Skeletal muscle satellite cell (primary cell): ENCODE measurements at regions not wholly inside any gene's neighbourhood (a gene's known extent, or its start where the extent isn't known, plus 50 kb on each side); places are given as distances from the start of the nearest gene placed in this dataset.

Source experiments
- H3K27me3 ChIP-seq: 2 replicates; pipeline ENCODE4 v1.7.0; 2013; ENCODE audit warnings: low read length; ENCODE audit not compliant: control insufficient read depth, insufficient read depth
- H3K36me3 ChIP-seq: 2 replicates; pipeline ENCODE4 v1.7.0; 2013; ENCODE audit warnings: mild to moderate bottlenecking, control low read depth, low read length; ENCODE audit not compliant: insufficient read depth
- H3K4me1 ChIP-seq: 2 replicates; pipeline ENCODE4 v1.7.0; 2013; ENCODE audit warnings: low read length; ENCODE audit not compliant: control insufficient read depth, insufficient read depth
- H3K4me2 ChIP-seq: 2 replicates; pipeline ENCODE4 v1.7.0; 2013; ENCODE audit warnings: mild to moderate bottlenecking, low read length
- H3K4me3 ChIP-seq: 2 replicates; pipeline ENCODE4 v1.7.0; 2013; ENCODE audit warnings: low read length
- H3K9ac ChIP-seq: 2 replicates; pipeline ENCODE4 v1.7.0; 2013; ENCODE audit warnings: mild to moderate bottlenecking, low read depth, low read length, moderate library complexity
- H3K9me3 ChIP-seq: replicated peaks from 2 replicates; pipeline ENCODE4 v1.7.0; 2013; ENCODE audit warnings: mild to moderate bottlenecking, control low read depth, low read length

DNA sequence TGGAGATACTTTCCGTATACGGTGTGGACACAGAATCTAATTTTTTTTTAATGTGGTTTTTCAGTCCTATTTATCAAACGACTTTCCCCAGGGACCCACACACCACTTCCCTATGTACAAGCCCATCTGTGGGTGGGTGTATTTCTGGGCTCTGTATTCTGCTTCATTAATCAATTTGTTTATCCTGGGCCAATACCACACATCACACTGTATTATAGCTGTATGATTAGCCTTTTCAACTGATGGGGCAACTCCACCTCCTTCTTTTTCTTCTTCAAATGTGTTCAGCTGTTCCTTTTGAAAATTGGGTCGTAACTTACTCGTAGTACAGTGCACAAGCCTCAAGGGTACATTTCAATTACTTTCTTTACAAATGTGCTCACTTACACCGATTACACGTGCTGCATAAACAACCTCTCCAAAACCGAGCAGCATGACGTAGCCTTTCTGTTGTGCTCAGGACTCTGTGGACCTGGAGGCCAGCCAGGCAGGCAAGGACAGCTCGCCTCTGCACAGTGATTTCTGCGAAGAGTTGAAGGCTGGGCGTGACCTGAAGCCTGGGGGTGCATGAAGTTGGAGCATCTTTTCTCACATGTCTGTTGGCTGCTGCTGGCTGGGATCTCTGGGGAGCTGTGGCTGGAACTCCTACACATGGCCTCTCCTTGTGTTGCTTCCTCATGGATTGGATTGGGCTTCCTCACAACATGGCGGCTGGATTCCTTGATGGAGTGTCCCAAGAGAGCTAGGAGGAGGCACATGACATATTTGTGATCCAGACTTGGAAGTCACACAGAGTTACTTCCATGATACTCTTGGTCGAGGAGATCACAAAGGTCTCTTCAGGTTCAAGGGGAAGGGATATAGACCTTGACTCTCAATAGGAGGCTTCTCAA lies 126.5 kb downstream of the CRYAA start:
- no peak overlapping the region for H3K4me3 ChIP-seq
- H3K27me3 ChIP-seq, result peaks cover 4% of the 10 kb centered on the region
- H3K9ac ChIP-seq, result no peak overlapping the region
- no peak overlapping the region for H3K4me2 ChIP-seq
- no peaks in the 10 kb centered on the region for H3K36me3 ChIP-seq
- no peaks in the 10 kb centered on the region for H3K4me1 ChIP-seq
- no peaks in the 10 kb centered on the region for H3K9me3 ChIP-seq

DNA sequence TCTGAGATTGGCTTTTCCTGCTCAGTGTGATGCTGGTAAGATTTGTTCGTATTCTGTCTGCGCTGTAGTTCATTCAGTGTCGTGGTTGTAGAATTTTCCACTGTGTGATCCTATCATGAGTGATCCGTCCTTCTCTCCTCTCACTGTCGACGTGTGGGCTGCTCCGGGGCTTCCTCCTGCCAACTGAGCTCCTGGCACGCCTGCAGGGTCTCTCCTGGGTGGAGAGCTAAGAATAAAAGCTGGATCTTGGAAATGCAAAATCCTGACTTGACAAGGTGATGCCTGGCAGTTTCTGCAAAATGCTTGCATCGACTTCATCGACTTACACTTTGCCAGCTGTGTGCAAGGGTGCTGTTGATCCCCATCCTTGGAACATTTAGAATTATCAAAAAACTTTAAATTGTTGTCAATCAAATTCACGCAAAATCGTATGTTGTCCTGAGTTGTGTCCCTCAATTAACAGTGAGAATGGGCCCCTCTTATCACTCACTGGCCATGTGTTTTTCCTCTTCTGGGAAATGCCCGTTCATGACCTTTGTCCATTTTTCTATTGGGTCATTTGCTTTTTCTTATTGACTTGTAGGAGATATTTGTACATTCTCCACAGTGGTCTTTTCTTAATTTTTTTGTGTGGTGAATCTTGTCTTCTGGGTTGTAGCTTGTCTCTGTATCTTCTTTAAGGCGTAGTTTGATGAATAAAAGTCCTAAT lies 125.5 kb downstream of the CRYAA start:
- no peak overlapping the region for H3K4me3 ChIP-seq
- H3K9ac ChIP-seq, result no peak overlapping the region
- H3K27me3 ChIP-seq, result peaks cover 4% of the 10 kb centered on the region
- H3K36me3 ChIP-seq, result no peaks in the 10 kb centered on the region
- peaks cover 2% of the 10 kb centered on the region for H3K9me3 ChIP-seq
- no peaks in the 10 kb centered on the region for H3K4me1 ChIP-seq
- no peak overlapping the region for H3K4me2 ChIP-seq

DNA sequence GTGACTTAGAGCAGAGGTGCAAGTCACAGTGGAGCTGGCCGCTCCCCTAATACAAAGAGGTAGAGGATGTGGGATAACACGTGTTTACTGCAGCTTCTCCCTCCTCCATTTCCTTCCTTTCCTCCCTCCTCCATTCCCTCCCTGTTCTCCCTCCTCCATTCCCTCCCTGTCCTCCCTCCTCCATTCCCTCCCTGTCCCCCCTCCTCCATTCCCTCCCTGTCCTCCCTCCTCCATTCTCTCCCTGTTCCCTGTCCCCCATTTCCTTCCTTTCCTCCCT lies 124.0 kb downstream of the CRYAA start:
- Histone ChIP-seq H3K4me1 (peaks cover 9% of the 10 kb centered on the region), H3K4me2 (no peak overlapping the region), H3K9ac (no peak overlapping the region), H3K9me3 (peaks cover 2% of the 10 kb centered on the region), H3K36me3 (no peaks in the 10 kb centered on the region), H3K27me3 (peaks cover 4% of the 10 kb centered on the region), H3K4me3 (no peak overlapping the region)

DNA sequence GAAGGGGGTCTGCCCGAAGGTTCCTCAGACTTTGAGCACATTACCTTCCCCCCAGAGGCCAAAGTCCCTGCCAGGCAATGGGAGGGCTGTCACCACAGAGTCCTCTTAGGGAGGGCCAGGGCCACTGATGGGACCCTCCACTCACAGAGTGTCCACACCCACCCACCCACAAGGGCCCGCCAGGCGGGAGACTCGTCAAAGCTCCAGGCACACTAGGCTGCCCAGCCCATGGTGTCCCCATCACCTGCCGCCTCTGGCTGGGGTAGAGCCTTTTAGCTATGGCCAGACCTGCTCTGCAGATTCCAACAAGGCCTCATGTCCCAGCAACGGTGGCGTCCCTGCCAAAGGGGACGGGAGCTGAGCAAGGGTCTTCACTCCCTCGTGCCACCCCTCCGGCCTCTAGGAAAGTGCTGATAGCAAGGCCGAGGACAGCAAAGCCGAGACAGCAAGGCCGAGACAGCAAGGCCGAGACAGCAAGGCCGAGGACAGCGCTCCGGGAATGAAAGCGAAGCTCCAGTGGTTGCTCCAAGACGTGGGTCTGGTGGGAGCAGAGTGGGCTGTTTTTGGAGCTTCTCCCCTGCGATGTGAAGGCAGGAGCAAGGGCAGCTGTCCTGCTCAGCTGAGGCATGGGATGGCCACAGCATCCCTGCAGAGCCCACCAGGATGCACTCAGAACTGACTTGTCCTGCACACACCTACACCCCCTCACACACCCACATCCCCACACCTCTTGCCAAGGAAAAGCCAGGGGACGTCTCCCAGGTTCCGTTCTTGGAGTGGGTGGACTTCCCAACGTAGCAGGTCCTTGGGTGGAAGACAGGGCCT lies 123.4 kb downstream of the CRYAA start:
- no peaks in the 10 kb centered on the region for H3K36me3 ChIP-seq
- H3K9me3 ChIP-seq, result peaks cover 2% of the 10 kb centered on the region
- peaks cover 4% of the 10 kb centered on the region for H3K27me3 ChIP-seq
- no peak overlapping the region for H3K9ac ChIP-seq
- no peak overlapping the region for H3K4me3 ChIP-seq
- no peak overlapping the region for H3K4me2 ChIP-seq
- peaks cover 14% of the 10 kb centered on the region for H3K4me1 ChIP-seq

DNA sequence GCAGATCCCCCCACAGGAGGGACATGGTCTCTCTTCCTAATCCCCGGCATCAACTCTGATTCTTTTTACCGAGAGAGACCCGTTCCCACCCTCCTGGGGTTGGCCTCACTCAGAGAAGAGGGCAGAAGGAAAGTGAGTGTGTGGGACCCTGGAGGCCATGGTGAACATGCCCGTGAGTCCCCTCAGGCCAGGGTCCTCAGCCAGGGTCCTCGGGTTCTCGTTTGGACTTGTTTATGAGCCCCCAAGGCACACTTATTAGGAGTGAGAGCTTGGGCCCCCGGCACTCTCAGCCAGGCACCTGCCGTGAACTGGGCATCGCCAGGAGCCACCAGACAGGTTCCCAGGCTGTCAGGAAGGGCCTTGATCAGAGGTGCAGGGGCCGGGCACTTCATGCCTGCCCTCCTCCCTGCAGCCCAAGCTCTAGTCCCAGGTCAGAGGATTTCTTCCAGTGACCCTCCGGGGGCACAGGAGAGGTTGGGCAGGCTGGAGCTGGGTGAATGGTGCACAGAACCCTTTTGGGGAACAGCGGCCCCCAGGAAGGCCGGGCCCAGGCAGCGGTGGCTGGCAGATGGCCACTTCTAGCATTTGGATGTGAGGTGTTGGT lies 122.6 kb downstream of the CRYAA start:
- peaks cover 2% of the 10 kb centered on the region for H3K9me3 ChIP-seq
- H3K4me2 ChIP-seq, result no peak overlapping the region
- no peak overlapping the region for H3K4me3 ChIP-seq
- H3K4me1 ChIP-seq, result peaks cover 16% of the 10 kb centered on the region
- H3K27me3 ChIP-seq, result peaks cover 4% of the 10 kb centered on the region
- no peaks in the 10 kb centered on the region for H3K36me3 ChIP-seq
- H3K9ac ChIP-seq, result no peak overlapping the region

DNA sequence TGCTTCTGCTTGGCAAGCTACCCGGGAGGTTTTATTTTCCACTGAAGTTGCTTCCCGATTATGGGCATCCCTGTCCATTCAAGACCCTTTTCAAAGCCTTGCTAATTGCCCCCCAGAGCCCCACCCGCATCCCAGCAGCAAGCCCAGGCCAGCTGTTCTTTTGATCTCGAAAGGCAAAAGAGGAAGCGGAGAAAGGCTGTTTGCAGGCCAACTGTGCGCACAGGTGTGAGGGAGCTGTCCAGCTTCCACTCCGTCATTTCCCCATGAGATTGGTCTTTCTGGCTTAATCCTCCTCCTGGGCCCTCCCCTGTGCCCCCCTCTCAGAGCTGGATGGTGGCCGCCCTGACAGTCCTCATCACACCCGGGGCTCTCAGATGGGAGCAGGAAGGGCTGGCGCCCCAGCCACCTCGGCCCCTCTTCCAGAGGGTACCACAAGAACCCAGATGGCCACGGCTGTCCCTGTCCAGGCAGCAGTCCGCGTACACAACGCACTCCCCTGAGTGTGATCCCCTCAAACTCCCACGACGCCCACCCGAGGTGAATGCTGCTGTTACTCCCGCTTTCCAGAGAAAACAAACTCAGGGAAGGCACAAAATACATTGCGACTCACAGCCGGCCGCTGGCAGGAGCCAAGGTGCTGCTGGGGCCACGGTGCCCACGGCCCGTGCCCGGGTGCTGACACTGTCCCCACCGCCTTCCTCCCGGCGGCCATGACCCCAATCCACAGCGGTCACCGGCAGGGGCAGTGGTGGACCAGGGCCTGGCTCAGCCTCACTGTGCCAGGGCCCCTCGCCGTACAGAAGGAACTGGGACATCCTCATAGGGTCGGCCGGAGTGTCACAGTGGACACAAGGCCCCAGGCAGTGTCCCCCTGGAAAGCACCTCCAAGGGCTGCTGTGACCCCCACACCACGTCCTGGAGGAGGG lies 121.9 kb downstream of the CRYAA start:
- no peaks in the 10 kb centered on the region for H3K36me3 ChIP-seq
- H3K9ac ChIP-seq, result no peak overlapping the region
- no peak overlapping the region for H3K4me2 ChIP-seq
- H3K4me3 ChIP-seq, result no peak overlapping the region
- peaks cover 2% of the 10 kb centered on the region for H3K9me3 ChIP-seq
- peaks cover 16% of the 10 kb centered on the region for H3K4me1 ChIP-seq
- H3K27me3 ChIP-seq, result peaks cover 4% of the 10 kb centered on the region

DNA sequence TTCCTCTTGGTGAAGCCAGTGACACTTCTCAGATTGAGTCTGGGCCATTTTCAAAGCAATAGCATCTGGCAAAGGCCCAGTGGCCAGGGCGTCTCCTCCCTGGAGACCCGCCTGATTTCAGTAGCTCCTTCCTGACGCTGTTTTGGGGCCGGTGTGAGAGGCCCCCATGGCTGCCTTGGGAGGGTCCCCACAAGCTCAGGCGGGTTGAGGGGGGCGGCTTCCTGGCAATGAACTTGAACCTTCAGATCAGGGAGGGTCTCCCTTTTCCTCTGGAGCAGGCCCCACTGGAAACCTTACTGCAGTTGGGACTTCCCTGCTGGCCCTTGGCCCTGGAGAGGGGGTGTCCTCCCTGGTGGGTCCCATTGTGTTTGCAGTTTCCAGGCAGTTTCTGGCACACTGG lies 121.2 kb downstream of the CRYAA start:
- H3K4me3 ChIP-seq, result no peak overlapping the region
- no peak overlapping the region for H3K9ac ChIP-seq
- H3K27me3 ChIP-seq, result peaks cover 4% of the 10 kb centered on the region
- H3K4me1 ChIP-seq, result peaks cover 16% of the 10 kb centered on the region
- H3K36me3 ChIP-seq, result no peaks in the 10 kb centered on the region
- no peak overlapping the region for H3K4me2 ChIP-seq
- peaks cover 2% of the 10 kb centered on the region for H3K9me3 ChIP-seq

DNA sequence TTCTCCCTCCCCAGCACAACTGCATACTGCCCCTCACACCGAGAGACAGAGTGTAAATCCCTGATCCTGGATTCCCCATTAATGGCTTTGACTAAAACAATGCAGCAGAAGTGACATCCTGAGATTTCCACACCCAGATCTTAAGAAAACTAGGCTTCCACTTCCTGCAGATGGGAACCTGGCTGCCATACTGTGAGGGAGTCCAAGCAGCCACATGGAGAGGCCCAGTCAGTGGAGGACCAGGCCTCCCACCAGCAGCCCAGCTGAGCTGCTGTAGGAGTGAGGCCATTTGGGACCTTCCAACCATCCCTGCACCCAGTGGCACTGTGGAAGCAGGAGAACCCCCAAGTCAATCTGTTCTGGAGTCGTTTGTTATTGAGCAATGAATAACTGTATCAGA lies 120.6 kb downstream of the CRYAA start:
- H3K27me3 ChIP-seq, result peaks cover 4% of the 10 kb centered on the region
- H3K4me1 ChIP-seq, result peaks cover 16% of the 10 kb centered on the region
- H3K36me3 ChIP-seq, result no peaks in the 10 kb centered on the region
- no peak overlapping the region for H3K4me3 ChIP-seq
- no peak overlapping the region for H3K9ac ChIP-seq
- peaks cover 2% of the 10 kb centered on the region for H3K9me3 ChIP-seq
- no peak overlapping the region for H3K4me2 ChIP-seq

DNA sequence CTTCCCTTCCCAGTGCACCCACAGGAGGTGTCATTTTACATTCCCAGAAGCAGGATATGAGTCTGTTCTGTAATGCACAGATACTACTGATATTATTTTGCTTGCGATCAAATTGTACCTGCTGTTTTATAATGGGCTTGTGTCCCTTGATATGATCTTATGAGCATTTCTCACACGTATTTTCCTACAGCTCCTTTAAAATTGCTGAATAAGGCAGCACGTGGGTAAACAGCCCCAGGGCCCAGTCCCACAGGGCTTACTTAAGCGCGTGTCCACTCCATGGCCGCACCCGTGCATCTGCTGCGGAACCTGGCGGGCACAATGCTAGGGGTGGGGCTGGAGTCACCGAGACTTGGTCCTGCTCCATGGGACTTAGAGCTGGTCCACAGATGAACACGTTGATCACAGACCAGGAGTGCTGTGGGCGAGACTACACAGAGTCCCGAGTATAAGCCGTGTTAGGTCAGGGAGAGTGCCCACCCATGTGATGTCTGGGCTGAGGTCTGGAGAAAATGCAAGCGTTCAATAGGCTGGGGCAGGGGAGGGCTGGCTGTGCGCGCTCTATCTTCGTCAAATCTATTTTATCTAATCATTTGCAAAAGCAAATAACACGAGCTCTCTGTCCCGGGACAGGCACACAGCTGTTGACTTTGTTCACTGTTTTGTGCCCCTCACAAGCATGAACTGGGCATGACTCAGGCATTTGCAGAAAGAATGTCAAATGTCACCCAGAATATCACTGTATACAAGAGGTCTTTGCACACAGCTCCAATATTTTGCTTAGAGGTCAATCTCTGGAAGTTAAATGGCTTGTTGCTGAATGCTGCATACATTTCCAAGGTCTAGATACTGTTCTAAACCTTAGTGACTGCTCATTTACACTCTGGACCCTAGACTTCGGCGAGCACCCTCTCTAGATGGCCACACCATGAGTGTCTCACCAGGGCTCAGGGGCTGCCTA lies 119.3 kb downstream of the CRYAA start:
- H3K36me3 ChIP-seq, result no peaks in the 10 kb centered on the region
- peaks cover 16% of the 10 kb centered on the region for H3K4me1 ChIP-seq
- H3K4me3 ChIP-seq, result peak overlapping the region; percentile 46
- H3K27me3 ChIP-seq, result peaks cover 4% of the 10 kb centered on the region
- no peak overlapping the region for H3K9ac ChIP-seq
- peak overlapping the region; percentile 55 for H3K4me2 ChIP-seq
- H3K9me3 ChIP-seq, result peaks cover 2% of the 10 kb centered on the region
